IMR-90 (cell line): ENCODE measurements at regions not wholly inside any gene's neighbourhood (a gene's known extent, or its start where the extent isn't known, plus 50 kb on each side); places are given as distances from the start of the nearest gene placed in this dataset.

Experiments
- ATAC-seq: fragments of 200-7000 bp; cut with Tn5 transposase; 2 replicates; pipeline ENCODE4 v1.9.1; 2020; ENCODE audit warnings: low read depth, mild to moderate bottlenecking, moderate library complexity
- BruUV-seq: library from RNA; stranded (reverse); fragments of 400-500 nt; replicated peaks from 2 replicates; lab custom pipeline; 2021; lab: Mats Ljungman, UMichigan
- CTCF ChIA-PET: fragments of 300-600 bp; formaldehyde crosslinking; extraction: SDS; loops from one replicate; lab custom pipeline; 2021; ENCODE audit warnings: antibody characterized with exemption; lab: Yijun Ruan, JAX
- POLR2A ChIA-PET: fragments of 300-600 bp; sonication (Branson Sonifier 250); formaldehyde crosslinking; loops from one replicate; lab custom pipeline; 2022; ENCODE audit warnings: antibody characterized with exemption; ENCODE audit not compliant: unreplicated experiment; lab: Charles Lee
- DNase-seq: peaks from one replicate; pipeline ENCODE4 v3.0.0; 2013
- H2AFZ ChIP-seq: replicated peaks from 2 replicates; pipeline ENCODE3; 2013; ENCODE audit warnings: low read length, mild to moderate bottlenecking; ENCODE audit not compliant: poor library complexity
- H2AK5ac ChIP-seq: 2 replicates; pipeline ENCODE4 v1.6.1; 2013; ENCODE audit warnings: low read depth, low read length, inconsistent platforms
- H2AK9ac ChIP-seq: replicated peaks from 2 replicates; pipeline ENCODE3; 2013; ENCODE audit warnings: mild to moderate bottlenecking, low read depth, low read length, moderate library complexity; ENCODE audit not compliant: poor library complexity
- H2BK120ac ChIP-seq: 2 replicates; pipeline ENCODE4 v1.6.1; 2013; ENCODE audit warnings: low read depth, low read length, inconsistent platforms
- H2BK15ac ChIP-seq: 3 replicates; pipeline ENCODE4 v1.6.1; 2013; ENCODE audit warnings: low read depth, low read length, inconsistent platforms
- H2BK20ac ChIP-seq: 2 replicates; pipeline ENCODE4 v1.6.1; 2013; ENCODE audit warnings: low read depth, mild to moderate bottlenecking, inconsistent platforms, low read length, moderate library complexity
- H2BK5ac ChIP-seq: 2 replicates; pipeline ENCODE4 v1.6.1; 2013; ENCODE audit warnings: mild to moderate bottlenecking, low read depth, low read length, inconsistent platforms; ENCODE audit not compliant: poor library complexity, severe bottlenecking
- H3K14ac ChIP-seq: replicated peaks from 2 replicates; pipeline ENCODE4 v1.6.1; 2013; ENCODE audit warnings: low read depth, low read length, inconsistent platforms
- H3K18ac ChIP-seq: 2 replicates; pipeline ENCODE4 v1.6.1; 2013; ENCODE audit warnings: low read depth, low read length, control low read depth
- H3K23ac ChIP-seq: 2 replicates; pipeline ENCODE4 v1.6.1; 2013; ENCODE audit warnings: low read depth, low read length, inconsistent platforms
- H3K27ac ChIP-seq: 2 replicates; pipeline ENCODE4 v1.5.1; 2013; ENCODE audit warnings: mild to moderate bottlenecking, control low read depth, low read length; ENCODE audit not compliant: insufficient read depth
- H3K27me3 ChIP-seq: 2 replicates; pipeline ENCODE4 v1.6.1; 2013; ENCODE audit warnings: low read length; ENCODE audit not compliant: control insufficient read depth, insufficient read depth
- H3K36me3 ChIP-seq: 2 replicates; pipeline ENCODE4 v1.6.1; 2013; ENCODE audit warnings: low read length, mixed read lengths; ENCODE audit not compliant: control insufficient read depth, insufficient read depth
- H3K4ac ChIP-seq: 2 replicates; pipeline ENCODE4 v1.6.1; 2013; ENCODE audit warnings: low read depth, low read length, inconsistent platforms
- H3K4me1 ChIP-seq: 2 replicates; pipeline ENCODE4 v1.6.1; 2013; ENCODE audit warnings: low read length, mixed read lengths; ENCODE audit not compliant: control insufficient read depth, insufficient read depth
- H3K4me2 ChIP-seq: 2 replicates; pipeline ENCODE4 v1.6.1; 2013; ENCODE audit warnings: low read depth, mild to moderate bottlenecking, control low read depth, low read length, moderate library complexity
- H3K4me3 ChIP-seq: 2 replicates; pipeline ENCODE4 v1.5.1; 2013; ENCODE audit warnings: low read depth, mild to moderate bottlenecking, control low read depth, low read length, moderate library complexity; ENCODE audit not compliant: insufficient read depth
- H3K56ac ChIP-seq: 2 replicates; pipeline ENCODE4 v1.6.1; 2013; ENCODE audit warnings: low read length, inconsistent platforms; ENCODE audit not compliant: insufficient read depth; ENCODE audit errors: extremely low read depth
- H3K79me1 ChIP-seq, 2 experiments: 2 replicates each; pipeline ENCODE4 v1.6.1; 2013; ENCODE audit warnings: low read length in 2 of 2, inconsistent platforms in 1 of 2, low read depth in 1 of 2
- H3K9ac ChIP-seq: 2 replicates; pipeline ENCODE4 v1.6.1; 2013; ENCODE audit warnings: low read depth, low read length, control low read depth
- H3K9me1 ChIP-seq: 2 replicates; pipeline ENCODE4 v1.6.1; 2013; ENCODE audit warnings: low read length, inconsistent platforms; ENCODE audit not compliant: insufficient read depth
- H3K9me3 ChIP-seq: 2 replicates; pipeline ENCODE4 v1.6.1; 2013; ENCODE audit warnings: low read length; ENCODE audit not compliant: control insufficient read depth, insufficient read depth
- H4K20me1 ChIP-seq: 2 replicates; pipeline ENCODE4 v1.6.1; 2013; ENCODE audit warnings: low read length, inconsistent platforms; ENCODE audit not compliant: insufficient read depth
- H4K5ac ChIP-seq: 2 replicates; pipeline ENCODE4 v1.6.1; 2013; ENCODE audit warnings: mild to moderate bottlenecking, low read depth, low read length, control low read depth
- H4K8ac ChIP-seq, 2 experiments: 2 replicates each; pipeline ENCODE4 v1.6.1; 2013; ENCODE audit warnings: low read depth in 2 of 2, low read length in 2 of 2, control low read depth in 1 of 2, inconsistent platforms in 1 of 2
- H4K91ac ChIP-seq: 2 replicates; pipeline ENCODE4 v1.6.1; 2013; ENCODE audit warnings: low read depth, low read length, inconsistent platforms; ENCODE audit not compliant: insufficient read depth
- BHLHE40 ChIP-seq: fragments of 150-350 bp; IDR thresholded peaks from 2 replicates; pipeline ENCODE4 v1.6.1; 2016; ENCODE audit warnings: mild to moderate bottlenecking, low read depth, low read length
- CEBPB ChIP-seq: IDR thresholded peaks from 2 replicates; pipeline ENCODE4 v1.6.1; 2012; ENCODE audit warnings: low read depth, low read length, improper control_type of control experiment
- CHD1 ChIP-seq: IDR thresholded peaks from 2 replicates; pipeline ENCODE4 v1.6.1; 2012; ENCODE audit warnings: low read depth, low read length, improper control_type of control experiment
- FOS ChIP-seq: fragments of 150-350 bp; IDR thresholded peaks from 2 replicates; pipeline ENCODE4 v1.6.1; 2016; ENCODE audit warnings: low read depth, low read length
- MAFK ChIP-seq: IDR thresholded peaks from 2 replicates; pipeline ENCODE4 v1.6.1; 2012; ENCODE audit warnings: low read depth, low read length, improper control_type of control experiment
- MAZ ChIP-seq: IDR thresholded peaks from 2 replicates; pipeline ENCODE4 v1.6.1; 2012; ENCODE audit warnings: low read depth, mild to moderate bottlenecking, low read length, improper control_type of control experiment, moderate library complexity, borderline replicate concordance
- MXI1 ChIP-seq: IDR thresholded peaks from 2 replicates; pipeline ENCODE4 v1.6.1; 2012; ENCODE audit warnings: low read depth, mild to moderate bottlenecking, low read length, moderate library complexity, borderline replicate concordance
- NFE2L2 ChIP-seq: fragments of 150-350 bp; IDR thresholded peaks from 2 replicates; pipeline ENCODE4 v1.6.1; 2016; ENCODE audit warnings: low read depth, mild to moderate bottlenecking, low read length
- POLR2A ChIP-seq: IDR thresholded peaks from 2 replicates; pipeline ENCODE4 v1.6.1; 2012; ENCODE audit warnings: mild to moderate bottlenecking, low read depth, low read length
- RAD21 ChIP-seq: IDR thresholded peaks from 2 replicates; pipeline ENCODE4 v1.6.1; 2012; ENCODE audit warnings: low read length, improper control_type of control experiment
- RCOR1 ChIP-seq: IDR thresholded peaks from 2 replicates; pipeline ENCODE4 v1.6.1; 2012; ENCODE audit warnings: mild to moderate bottlenecking, low read length, improper control_type of control experiment; ENCODE audit not compliant: insufficient replicate concordance
- RFX5 ChIP-seq: IDR thresholded peaks from 2 replicates; pipeline ENCODE4 v1.8.0; 2012; ENCODE audit warnings: low read depth, mild to moderate bottlenecking, low read length, moderate library complexity
- SMC3 ChIP-seq: fragments of 150-350 bp; IDR thresholded peaks from 2 replicates; pipeline ENCODE4 v1.6.1; 2016; ENCODE audit warnings: low read depth, mild to moderate bottlenecking, antibody characterized with exemption, low read length, moderate library complexity
- dilution Hi-C: fragments of 300-500 bp; cut with HindIII; formaldehyde crosslinking; loops from one replicate; pipeline ENCODE4 v1.14.3; 2018; ENCODE audit warnings: low sequenced_read_pairs; ENCODE audit not compliant: unreplicated experiment
- in situ Hi-C: fragments of 300-500 bp; cut with MboI; formaldehyde crosslinking; loops from 3 replicates; pipeline ENCODE4 v1.14.3; 2019; ENCODE audit warnings: low sequenced_read_pairs, inconsistent platforms, mixed read lengths
- intact Hi-C: fragments of 100-400 bp; cut with micrococcal nuclease; formaldehyde crosslinking; loops from 2 replicates; pipeline ENCODE4 v1.10.0; 2022
- TF ChIP-seq, protein P1 (sequence below): fragments of 150-350 bp; IDR thresholded peaks from 2 replicates; pipeline ENCODE4 v1.6.1; 2016; ENCODE audit warnings: low read depth, mild to moderate bottlenecking, low read length, moderate library complexity, borderline replicate concordance
- TF ChIP-seq, protein P2 (sequence below): conservative IDR thresholded peaks from 2 replicates; pipeline ENCODE4 v1.5.1; 2012; ENCODE audit warnings: mild to moderate bottlenecking, low read depth, low read length, improper control_type of control experiment
- TF ChIP-seq, protein P3 (sequence below): fragments of 150-350 bp; IDR thresholded peaks from 2 replicates; pipeline ENCODE4 v1.6.1; 2017; ENCODE audit warnings: mild to moderate bottlenecking, antibody characterized with exemption, low read length, low read depth

DNA sequence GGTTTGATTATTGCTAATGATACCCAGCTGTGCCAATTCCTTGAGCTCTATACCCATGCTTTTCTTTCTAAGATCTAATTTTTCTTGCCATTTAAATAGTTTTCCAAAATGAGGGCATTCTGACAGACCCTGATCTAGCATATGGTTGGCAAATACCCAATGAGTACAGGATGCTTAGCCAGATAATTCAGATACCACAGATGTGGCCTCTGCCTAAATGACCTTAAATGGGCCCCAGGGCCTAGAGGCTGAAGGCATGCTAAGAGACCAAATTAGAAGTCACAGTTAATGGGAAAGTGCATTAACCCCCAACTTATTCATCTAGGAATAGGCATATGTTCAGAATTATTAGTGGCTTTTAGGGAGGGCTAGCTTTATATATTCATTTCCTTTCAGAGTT, 122.3 kb upstream of the CNOT2 start:
- Histone ChIP-seq H3K4me2 (no peak overlapping the region), H3K9ac (no peak overlapping the region), H2BK15ac (no peak overlapping the region), H3K14ac (no peak overlapping the region), H3K36me3 (no peaks in the 10 kb centered on the region), H2AK5ac (no peak overlapping the region), H3K4me1 (no peaks in the 10 kb centered on the region), H3K9me1 (no peaks in the 10 kb centered on the region), H4K91ac (no peak overlapping the region), H3K9me3 (no peaks in the 10 kb centered on the region), H2AK9ac (no peak overlapping the region), H2BK20ac (no peak overlapping the region), H4K20me1 (no peaks in the 10 kb centered on the region), H3K27ac (no peak overlapping the region), H3K79me1 (no peaks in the 10 kb centered on the region), H3K56ac (no peak overlapping the region), H3K4ac (no peak overlapping the region), H4K5ac (no peak overlapping the region), H2BK120ac (no peak overlapping the region), H3K23ac (no peak overlapping the region), H4K8ac (no peak overlapping the region), H3K4me3 (no peak overlapping the region), H2AFZ (no peak overlapping the region), H3K18ac (no peak overlapping the region), H2BK5ac (no peak overlapping the region), H3K27me3 (no peaks in the 10 kb centered on the region; the same call in 1 of the 2 replicates)
- ChIA-PET POLR2A (no interaction called here), CTCF (no interaction called here)
- DNase-seq (no peak), ATAC-seq (no peak)
- dilution Hi-C loops (no loop called here), in situ Hi-C loops (no loop called here), intact Hi-C loops (no loop called here)
- no TSS peak for BruUV-seq
- TF ChIP-seq BHLHE40 (no peak), MAZ (no peak), CEBPB (no peak), RCOR1 (no peak), MXI1 (no peak), CHD1 (no peak), FOS (no peak), MAFK (no peak), SMC3 (no peak), NFE2L2 (no peak), POLR2A (no peak), RAD21 (no peak), RFX5 (no peak)
- TF ChIP-seq, protein P1, sequence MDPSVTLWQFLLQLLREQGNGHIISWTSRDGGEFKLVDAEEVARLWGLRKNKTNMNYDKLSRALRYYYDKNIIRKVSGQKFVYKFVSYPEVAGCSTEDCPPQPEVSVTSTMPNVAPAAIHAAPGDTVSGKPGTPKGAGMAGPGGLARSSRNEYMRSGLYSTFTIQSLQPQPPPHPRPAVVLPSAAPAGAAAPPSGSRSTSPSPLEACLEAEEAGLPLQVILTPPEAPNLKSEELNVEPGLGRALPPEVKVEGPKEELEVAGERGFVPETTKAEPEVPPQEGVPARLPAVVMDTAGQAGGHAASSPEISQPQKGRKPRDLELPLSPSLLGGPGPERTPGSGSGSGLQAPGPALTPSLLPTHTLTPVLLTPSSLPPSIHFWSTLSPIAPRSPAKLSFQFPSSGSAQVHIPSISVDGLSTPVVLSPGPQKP, result no peak
- TF ChIP-seq, protein P2, sequence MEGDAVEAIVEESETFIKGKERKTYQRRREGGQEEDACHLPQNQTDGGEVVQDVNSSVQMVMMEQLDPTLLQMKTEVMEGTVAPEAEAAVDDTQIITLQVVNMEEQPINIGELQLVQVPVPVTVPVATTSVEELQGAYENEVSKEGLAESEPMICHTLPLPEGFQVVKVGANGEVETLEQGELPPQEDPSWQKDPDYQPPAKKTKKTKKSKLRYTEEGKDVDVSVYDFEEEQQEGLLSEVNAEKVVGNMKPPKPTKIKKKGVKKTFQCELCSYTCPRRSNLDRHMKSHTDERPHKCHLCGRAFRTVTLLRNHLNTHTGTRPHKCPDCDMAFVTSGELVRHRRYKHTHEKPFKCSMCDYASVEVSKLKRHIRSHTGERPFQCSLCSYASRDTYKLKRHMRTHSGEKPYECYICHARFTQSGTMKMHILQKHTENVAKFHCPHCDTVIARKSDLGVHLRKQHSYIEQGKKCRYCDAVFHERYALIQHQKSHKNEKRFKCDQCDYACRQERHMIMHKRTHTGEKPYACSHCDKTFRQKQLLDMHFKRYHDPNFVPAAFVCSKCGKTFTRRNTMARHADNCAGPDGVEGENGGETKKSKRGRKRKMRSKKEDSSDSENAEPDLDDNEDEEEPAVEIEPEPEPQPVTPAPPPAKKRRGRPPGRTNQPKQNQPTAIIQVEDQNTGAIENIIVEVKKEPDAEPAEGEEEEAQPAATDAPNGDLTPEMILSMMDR, result no peak
- TF ChIP-seq, protein P3, sequence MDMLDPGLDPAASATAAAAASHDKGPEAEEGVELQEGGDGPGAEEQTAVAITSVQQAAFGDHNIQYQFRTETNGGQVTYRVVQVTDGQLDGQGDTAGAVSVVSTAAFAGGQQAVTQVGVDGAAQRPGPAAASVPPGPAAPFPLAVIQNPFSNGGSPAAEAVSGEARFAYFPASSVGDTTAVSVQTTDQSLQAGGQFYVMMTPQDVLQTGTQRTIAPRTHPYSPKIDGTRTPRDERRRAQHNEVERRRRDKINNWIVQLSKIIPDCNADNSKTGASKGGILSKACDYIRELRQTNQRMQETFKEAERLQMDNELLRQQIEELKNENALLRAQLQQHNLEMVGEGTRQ, result no peak
